Pancreas (tissue), 10 donors: ENCODE measurements at regions not wholly inside any gene's neighbourhood (a gene's known extent, or its start where the extent isn't known, plus 50 kb on each side); places are given as distances from the start of the nearest gene placed in this dataset.

Experiments used
- ATAC-seq, 4 donors: fragments of 200-7000 bp; cut with Tn5 transposase; one replicate each; pipeline versions ENCODE4 v1.8.0 to v1.9.1; 2020; ENCODE audit warnings: mild to moderate bottlenecking in 4 of 4, moderate library complexity in 4 of 4
- DNase-seq, 6 donors: peaks; one replicate each; pipeline ENCODE4 v3.0.0-alpha.2; 2020
- FAIRE-seq: peaks from 2 replicates; lab custom pipeline; 2012; peaks lifted over from hg19 to GRCh38; lab: Jason Lieb, UNC
- H3K27ac ChIP-seq, 4 donors: fragments of 200-600 bp; sonication (generic); 1 replicate in 3 of 4; 2 replicates in 1 of 4; pipeline versions ENCODE4 v1.5.0 to v1.8.0; 2020
- H3K27me3 ChIP-seq, 4 donors: fragments of 200-600 bp; one replicate each; pipeline ENCODE4 v1.8.0; 2021
- H3K36me3 ChIP-seq, 3 donors: fragments of 200-600 bp; sonication (generic) in 1 of 3; one replicate each; pipeline versions ENCODE4 v1.5.0 to v1.8.0; 2020 to 2021
- H3K4me1 ChIP-seq, 3 donors: fragments of 200-600 bp; one replicate each; pipeline ENCODE4 v1.8.0; 2021
- H3K4me3 ChIP-seq, 4 donors: fragments of 200-600 bp; sonication (generic) in 2 of 4; one replicate each; pipeline versions ENCODE4 v1.5.0 to v1.8.0; 2020 to 2021
- H3K9me3 ChIP-seq, 4 donors: fragments of 200-600 bp; one replicate each; pipeline ENCODE4 v1.8.0; 2021
- WGBS, 2 donors: extraction: QIAGEN DNeasy Blood & Tissue Kit; methylation state at CpG; one replicate each; pipeline ENCODE4 v1.1.7; 2013; 5-methylcytosine and 5-hydroxymethylcytosine counted together
- intact Hi-C, 3 donors: fragments of 100-400 bp; cut with DNase I; formaldehyde crosslinking; loops; one replicate each; pipeline versions ENCODE4 v1.11.1 to v1.14.2; 2022
- TF ChIP-seq, protein P1 (sequence below), 4 donors: fragments of 200-600 bp; sonication (generic) in 3 of 4; IDR thresholded peaks; one replicate each; pipeline versions ENCODE4 v1.5.0 to v1.8.0; 2021; ENCODE audit warnings: antibody characterized with exemption in 4 of 4
- donor health status: healthy with polysubstance abuse.
- donor health status: DM: no; HTN: no; CAD: no; lungs with moderate emphysema.
- donor health status: DM: no; HTN: no; CAD: no.
- donor health status: control.
- donor health status: control.
- donor health status: Bipolar disorder and iron deficiency.
- donor health status: DM: yes; HTN: yes; CAD: no.
- donor health status: DM: no; HTN: no; CAD: no.
- donor health status: DM: no; HTN: no; CAD: no.
- donor health status: DM: yes; HTN: yes; CAD: no.

- 92 to 96% methylated on average over 5 of the region's 5 CpGs for WGBS, 2 donors
- Histone ChIP-seq H3K27ac (no peak overlapping the region), H3K4me3 (no peak overlapping the region), H3K36me3 (no peaks in the 10 kb centered on the region), H3K4me1 (no peaks in the 10 kb centered on the region), H3K27me3 (no peaks in the 10 kb centered on the region), H3K9me3 (no peaks in the 10 kb centered on the region)
- TF ChIP-seq, protein P1, sequence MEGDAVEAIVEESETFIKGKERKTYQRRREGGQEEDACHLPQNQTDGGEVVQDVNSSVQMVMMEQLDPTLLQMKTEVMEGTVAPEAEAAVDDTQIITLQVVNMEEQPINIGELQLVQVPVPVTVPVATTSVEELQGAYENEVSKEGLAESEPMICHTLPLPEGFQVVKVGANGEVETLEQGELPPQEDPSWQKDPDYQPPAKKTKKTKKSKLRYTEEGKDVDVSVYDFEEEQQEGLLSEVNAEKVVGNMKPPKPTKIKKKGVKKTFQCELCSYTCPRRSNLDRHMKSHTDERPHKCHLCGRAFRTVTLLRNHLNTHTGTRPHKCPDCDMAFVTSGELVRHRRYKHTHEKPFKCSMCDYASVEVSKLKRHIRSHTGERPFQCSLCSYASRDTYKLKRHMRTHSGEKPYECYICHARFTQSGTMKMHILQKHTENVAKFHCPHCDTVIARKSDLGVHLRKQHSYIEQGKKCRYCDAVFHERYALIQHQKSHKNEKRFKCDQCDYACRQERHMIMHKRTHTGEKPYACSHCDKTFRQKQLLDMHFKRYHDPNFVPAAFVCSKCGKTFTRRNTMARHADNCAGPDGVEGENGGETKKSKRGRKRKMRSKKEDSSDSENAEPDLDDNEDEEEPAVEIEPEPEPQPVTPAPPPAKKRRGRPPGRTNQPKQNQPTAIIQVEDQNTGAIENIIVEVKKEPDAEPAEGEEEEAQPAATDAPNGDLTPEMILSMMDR (IDR thresholded peaks at IDR 0.05) = no peak
- DNase-seq (no peak), ATAC-seq (no peak), FAIRE-seq (no peak)
- intact Hi-C loops = no loop called here
Observed at GRCh38 chr12:124177951-124178316, 117.0 kb upstream of the RFLNA start.

GRCh38 chr12:124179936-124180607, 114.8 kb upstream of the RFLNA start:
- Histone ChIP-seq H3K4me3 (no peak overlapping the region), H3K36me3 (no peaks in the 10 kb centered on the region), H3K27ac (no peak overlapping the region), H3K27me3 (no peaks in the 10 kb centered on the region), H3K4me1 (no peaks in the 10 kb centered on the region), H3K9me3 (no peaks in the 10 kb centered on the region)
- intact Hi-C loops = no loop called here
- TF ChIP-seq, protein P1 (IDR thresholded peaks at IDR 0.05) = no peak
- DNase-seq (no peak), FAIRE-seq (no peak), ATAC-seq (no peak)
- WGBS, 2 donors = 82 to 88% methylated on average over 11 of the region's 11 CpGs

DNA sequence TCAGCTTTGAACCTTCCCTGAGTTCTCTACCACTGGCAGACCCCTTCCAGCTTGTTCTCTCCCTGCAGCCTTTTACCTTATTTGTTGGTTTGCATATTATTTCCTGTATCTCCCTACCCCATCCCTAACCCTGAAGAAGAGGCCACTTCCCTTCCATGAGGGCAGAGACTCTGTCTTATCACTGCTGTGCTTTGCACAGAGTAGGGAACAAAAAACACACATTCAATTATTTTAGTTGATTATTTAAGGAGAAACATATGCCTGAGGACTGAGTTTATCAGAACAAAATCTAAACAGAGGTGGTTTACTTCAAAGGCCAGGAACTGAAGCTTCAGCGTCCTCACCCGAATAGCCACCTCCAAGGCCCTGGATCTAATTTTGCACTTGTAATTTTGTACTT, 111.7 kb upstream of the RFLNA start:
- DNase-seq = no peak
- WGBS, 2 donors = 61 to 88% methylated on average over 2 of the region's 2 CpGs

GRCh38 chr12:124184456-124184855, 110.4 kb upstream of the RFLNA start:
- Histone ChIP-seq H3K4me1 (no peaks in the 10 kb centered on the region), H3K27me3 (no peaks in the 10 kb centered on the region), H3K36me3 (no peaks in the 10 kb centered on the region), H3K9me3 (no peaks in the 10 kb centered on the region), H3K27ac (no peak overlapping the region), H3K4me3 (no peak overlapping the region)
- no peak for ATAC-seq
- FAIRE-seq = no peak
- DNase-seq = no peak
- 89 to 90% methylated on average over 18 of the region's 18 CpGs for WGBS, 2 donors
- TF ChIP-seq, protein P1 (IDR thresholded peaks at IDR 0.05) = no peak
- intact Hi-C loops = no loop called here

More for the DNA sequence above, 111.7 kb upstream of the RFLNA start:
- intact Hi-C loops = no loop called here
- ATAC-seq (no peak), FAIRE-seq (no peak)
- TF ChIP-seq, protein P1 (IDR thresholded peaks at IDR 0.05) = no peak
- H3K27ac ChIP-seq = no peak overlapping the region
- H3K4me1 ChIP-seq = no peaks in the 10 kb centered on the region
- no peaks in the 10 kb centered on the region for H3K27me3 ChIP-seq
- no peaks in the 10 kb centered on the region for H3K36me3 ChIP-seq
- no peaks in the 10 kb centered on the region for H3K9me3 ChIP-seq
- no peak overlapping the region for H3K4me3 ChIP-seq

GRCh38 chr12:124185971-124186686, 108.8 kb upstream of the RFLNA start:
- TF ChIP-seq, protein P1 (IDR thresholded peaks at IDR 0.05) = no peak
- 82 to 86% methylated on average over 15 of the region's 15 CpGs for WGBS, 2 donors
- no peak overlapping the region for H3K4me3 ChIP-seq
- ATAC-seq = no peak
- FAIRE-seq = no peak
- no peaks in the 10 kb centered on the region for H3K27me3 ChIP-seq
- no peak overlapping the region for H3K27ac ChIP-seq
- DNase-seq = no peak
- no peaks in the 10 kb centered on the region for H3K4me1 ChIP-seq
- H3K9me3 ChIP-seq = no peaks in the 10 kb centered on the region
- intact Hi-C loops = no loop called here
- no peaks in the 10 kb centered on the region for H3K36me3 ChIP-seq
